SK-N-MC (cell line): ENCODE measurements at regions not wholly inside any gene's neighbourhood (a gene's known extent, or its start where the extent isn't known, plus 50 kb on each side); places are given as distances from the start of the nearest gene placed in this dataset.

Experiments
- DNase-seq: peaks from one replicate; pipeline ENCODE4 v3.0.0-alpha.2; 2011; ENCODE audit warnings: low read depth, low spot score
- H3K27ac ChIP-seq: fragments of 200-600 bp; sonication (generic); 2 replicates; pipeline ENCODE4 v1.5.1; 2016; ENCODE audit warnings: mixed run types
- H3K36me3 ChIP-seq: fragments of 200-600 bp; sonication (generic); 2 replicates; pipeline ENCODE4 v1.6.1; 2017; ENCODE audit warnings: antibody characterized with exemption, low read length, mixed read lengths; ENCODE audit not compliant: insufficient read depth
- H3K4me3 ChIP-seq: fragments of 200-600 bp; sonication (generic); 2 replicates; pipeline ENCODE4 v1.5.1; 2016
- H3K9ac ChIP-seq: fragments of 200-600 bp; sonication (generic); 2 replicates; pipeline ENCODE4 v1.8.0; 2017; ENCODE audit warnings: mixed run types, mixed read lengths; ENCODE audit not compliant: insufficient read length
- H3K9me3 ChIP-seq: fragments of 200-600 bp; sonication (generic); 2 replicates; pipeline ENCODE4 v1.6.1; 2017; ENCODE audit warnings: low read depth, mild to moderate bottlenecking, antibody characterized with exemption, low read length, moderate library complexity, mixed read lengths
- EZH2 ChIP-seq: fragments of 200-600 bp; sonication (generic); IDR thresholded peaks from one replicate; pipeline ENCODE4 v1.6.1; 2017; ENCODE audit warnings: antibody characterized with exemption
- FOXP2 ChIP-seq: optimal IDR thresholded peaks from 2 replicates; pipeline ENCODE3; 2011; ENCODE audit warnings: mild to moderate bottlenecking, moderate library complexity; ENCODE audit not compliant: insufficient read depth; ENCODE audit errors: extremely low read length, control extremely low read depth
- POLR2AphosphoS5 ChIP-seq: IDR thresholded peaks from 2 replicates; pipeline ENCODE4 v1.6.1; 2012; ENCODE audit warnings: mild to moderate bottlenecking, low read depth, low read length, borderline replicate concordance

DNA sequence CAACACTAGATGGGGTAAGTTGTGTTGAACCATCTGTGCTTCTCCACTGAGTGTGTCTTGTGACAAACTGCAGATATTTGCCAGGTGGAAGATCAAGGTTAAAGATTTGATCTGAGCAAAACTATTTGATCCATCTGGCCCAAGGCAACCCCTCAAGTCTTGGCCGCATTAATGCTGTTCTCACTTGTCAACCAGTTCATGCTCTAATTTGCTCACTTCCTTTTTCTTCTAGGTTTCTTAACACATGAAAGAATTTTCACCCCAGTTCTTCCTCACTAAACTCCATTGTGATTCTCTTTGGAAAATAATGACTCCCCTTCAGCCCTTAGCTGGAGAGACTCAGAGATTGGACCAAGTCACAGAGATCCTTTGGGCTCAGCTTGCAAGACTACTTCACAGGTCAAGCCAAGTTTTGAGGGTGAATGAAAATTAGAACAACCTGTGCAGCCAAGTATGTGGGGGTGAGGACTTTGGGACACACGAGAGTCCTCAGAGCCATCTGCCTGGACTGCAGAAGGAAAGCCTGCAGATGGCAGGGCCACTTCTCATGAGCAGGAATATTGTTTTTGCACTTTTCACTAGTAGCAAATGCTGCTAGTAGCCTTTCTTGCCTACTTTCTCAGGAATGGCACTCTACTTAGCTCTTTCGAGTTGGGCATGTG lies 166.5 kb downstream of the AXIN2 start:
- TF ChIP-seq POLR2AphosphoS5: no peak
- Histone ChIP-seq H3K36me3 (no peaks in the 10 kb centered on the region), H3K4me3 (no peak overlapping the region), H3K27ac (no peak overlapping the region), H3K9me3 (no peaks in the 10 kb centered on the region), H3K9ac (no peak overlapping the region)
- no peak for DNase-seq

DNA sequence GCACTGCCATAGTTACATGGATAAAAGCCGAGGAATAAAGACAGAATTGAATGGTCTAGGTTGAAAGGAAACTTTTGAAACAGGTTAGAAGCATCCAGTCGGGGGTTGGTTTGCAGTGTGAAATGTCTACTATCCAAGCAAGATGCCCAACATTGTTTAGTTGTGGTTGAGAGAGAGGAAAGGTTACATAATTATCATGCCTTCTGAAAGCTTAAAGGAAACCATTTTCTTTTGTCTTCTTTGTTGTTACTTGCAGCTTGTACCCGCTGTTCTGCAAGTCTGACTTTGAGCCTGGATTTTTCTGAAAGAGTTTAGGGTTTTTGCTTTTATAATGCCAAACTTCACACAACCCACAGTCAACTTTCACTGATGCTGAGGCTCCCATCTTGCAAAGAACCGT lies 167.9 kb downstream of the AXIN2 start:
- no peak overlapping the region for H3K4me3 ChIP-seq
- DNase-seq: no peak
- TF ChIP-seq POLR2AphosphoS5 (no peak), FOXP2 (no peak), EZH2 (no peak)
- no peaks in the 10 kb centered on the region for H3K9me3 ChIP-seq
- H3K36me3 ChIP-seq: no peaks in the 10 kb centered on the region
- H3K27ac ChIP-seq: no peak overlapping the region
- no peak overlapping the region for H3K9ac ChIP-seq

DNA sequence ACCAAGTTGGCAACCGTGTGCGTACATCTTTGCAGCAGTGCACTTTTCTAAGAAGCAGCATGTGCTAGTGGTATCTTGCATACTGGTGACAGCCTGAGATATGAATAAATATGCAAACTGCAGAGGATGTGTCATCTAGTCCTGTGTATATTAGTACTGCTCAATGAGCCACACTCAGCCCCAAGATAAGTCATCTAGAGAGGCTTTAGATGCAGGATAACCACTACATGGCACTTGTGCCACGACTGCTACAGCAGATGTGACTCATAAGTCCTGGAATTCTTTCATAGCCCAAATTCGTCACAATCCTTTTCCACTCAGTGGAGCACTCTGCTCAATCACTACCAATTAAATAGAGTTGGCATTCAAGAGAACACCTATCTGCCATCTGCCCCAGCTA lies 171.5 kb downstream of the AXIN2 start:
- Histone ChIP-seq H3K9me3 (no peaks in the 10 kb centered on the region), H3K4me3 (no peak overlapping the region), H3K9ac (no peak overlapping the region), H3K27ac (no peak overlapping the region), H3K36me3 (no peaks in the 10 kb centered on the region)
- TF ChIP-seq EZH2: no peak
- DNase-seq: no peak

DNA sequence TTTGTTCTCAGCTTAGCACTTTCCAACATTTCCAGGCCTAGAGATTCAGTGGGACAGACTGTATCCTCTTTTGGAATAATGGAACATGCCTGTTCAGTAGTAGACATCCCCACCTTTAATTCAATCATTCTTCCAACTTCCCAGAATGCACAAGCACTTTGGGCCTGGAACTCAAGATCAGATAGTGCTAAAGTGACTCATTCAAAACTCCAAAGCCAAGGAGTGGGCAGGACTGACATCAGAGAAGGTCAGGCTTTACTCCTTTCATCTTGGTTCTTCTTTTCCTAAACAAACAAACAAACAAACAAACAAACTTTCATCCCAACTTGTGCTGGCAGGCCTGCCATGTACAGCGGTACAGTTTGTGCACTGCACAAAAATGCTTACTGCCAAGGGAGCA lies 172.0 kb downstream of the AXIN2 start:
- no peak overlapping the region for H3K27ac ChIP-seq
- DNase-seq: no peak
- no peak overlapping the region for H3K4me3 ChIP-seq
- TF ChIP-seq EZH2 (no peak), POLR2AphosphoS5 (no peak), FOXP2 (no peak)
- H3K36me3 ChIP-seq: no peaks in the 10 kb centered on the region
- no peak overlapping the region for H3K9ac ChIP-seq
- H3K9me3 ChIP-seq: no peaks in the 10 kb centered on the region

DNA sequence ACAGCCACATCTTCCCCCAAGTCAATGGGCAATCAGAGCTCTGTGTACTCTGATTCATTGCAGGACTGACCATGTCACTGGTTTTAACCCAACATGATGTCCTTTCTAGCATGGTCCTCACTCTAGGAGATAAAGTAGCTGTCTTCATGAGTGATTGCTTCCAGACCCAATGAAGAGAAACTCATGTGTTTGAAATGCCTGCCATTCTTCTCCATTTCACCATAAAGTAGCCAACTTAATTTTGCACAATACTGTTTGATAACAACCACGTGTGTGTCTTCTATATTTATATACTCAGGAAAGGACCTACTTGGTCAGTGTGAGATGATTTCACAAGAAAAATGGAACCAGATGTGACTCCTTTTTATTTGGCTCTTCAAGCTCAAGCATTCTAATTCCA lies 172.5 kb downstream of the AXIN2 start:
- Histone ChIP-seq H3K9me3 (no peaks in the 10 kb centered on the region), H3K36me3 (no peaks in the 10 kb centered on the region), H3K27ac (no peak overlapping the region), H3K4me3 (no peak overlapping the region), H3K9ac (no peak overlapping the region)
- no peak for DNase-seq
- no peak for TF ChIP-seq EZH2
- TF ChIP-seq POLR2AphosphoS5: no peak
- no peak for TF ChIP-seq FOXP2

DNA sequence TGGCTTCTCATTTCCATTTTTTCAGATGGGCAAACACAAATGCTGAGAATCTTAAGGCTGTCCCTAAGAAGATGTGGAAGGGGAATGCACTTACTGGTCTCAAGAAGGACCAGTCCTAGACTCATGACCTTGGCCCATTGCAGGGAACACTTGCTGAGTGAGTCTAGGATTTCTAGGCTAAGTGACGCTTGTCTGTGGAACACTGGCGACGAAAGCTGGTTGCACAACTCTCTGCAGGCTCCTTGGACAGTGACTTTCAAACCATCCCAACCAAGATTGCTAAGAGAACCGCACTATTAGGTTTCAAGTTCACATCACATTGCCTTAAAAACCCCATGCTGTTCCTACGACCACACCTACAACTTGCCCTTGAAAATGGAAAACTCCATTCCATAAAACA lies 174.1 kb downstream of the AXIN2 start:
- TF ChIP-seq FOXP2 (no peak), POLR2AphosphoS5 (no peak), EZH2 (no peak)
- Histone ChIP-seq H3K27ac (no peak overlapping the region), H3K4me3 (no peak overlapping the region), H3K36me3 (no peaks in the 10 kb centered on the region), H3K9ac (no peak overlapping the region), H3K9me3 (no peaks in the 10 kb centered on the region)
- DNase-seq: no peak

DNA sequence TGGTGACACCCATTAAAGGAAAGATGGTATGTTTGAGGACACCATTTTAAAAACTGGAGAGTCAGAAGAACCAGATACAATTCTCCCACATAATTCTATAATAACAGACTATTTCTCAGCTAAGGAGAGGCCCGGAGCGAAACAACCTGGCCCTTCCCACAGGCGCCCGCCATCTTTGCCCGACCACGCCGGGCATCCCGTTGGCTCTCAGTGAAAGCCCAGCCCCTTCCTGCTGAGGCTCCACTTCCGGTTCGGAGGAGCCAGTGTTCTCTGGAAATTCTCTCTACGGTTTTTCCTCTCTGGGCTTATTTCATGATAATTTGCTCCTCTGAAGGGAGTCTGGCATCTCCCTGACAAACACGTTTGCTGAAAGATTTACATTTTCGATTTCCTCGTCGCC lies 175.7 kb downstream of the AXIN2 start:
- no peak overlapping the region for H3K9ac ChIP-seq
- H3K9me3 ChIP-seq: no peaks in the 10 kb centered on the region
- TF ChIP-seq POLR2AphosphoS5: no peak
- TF ChIP-seq EZH2: no peak
- no peak for TF ChIP-seq FOXP2
- no peak for DNase-seq
- no peaks in the 10 kb centered on the region for H3K36me3 ChIP-seq
- no peak overlapping the region for H3K27ac ChIP-seq
- H3K4me3 ChIP-seq: no peak overlapping the region

DNA sequence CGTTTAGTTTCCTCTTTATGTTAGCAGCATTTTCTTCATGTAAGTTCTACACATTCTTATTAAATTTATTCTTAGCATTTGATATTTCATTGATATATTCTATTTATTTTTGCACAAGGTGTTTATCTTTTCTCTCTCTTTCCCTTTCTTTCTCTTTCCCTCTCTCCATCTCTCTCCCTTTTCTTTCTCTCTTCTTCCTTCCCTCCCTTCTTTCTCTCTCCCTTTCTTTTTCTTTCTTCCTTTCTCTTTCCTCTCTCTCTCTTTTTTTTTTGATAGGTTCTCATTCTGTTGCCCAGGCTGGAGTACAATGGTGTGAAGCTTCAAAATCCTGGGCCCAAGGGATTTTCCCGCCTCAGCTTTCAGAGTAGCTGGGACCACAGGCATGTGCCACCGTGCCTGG lies 176.4 kb downstream of the AXIN2 start:
- H3K36me3 ChIP-seq: no peaks in the 10 kb centered on the region
- H3K4me3 ChIP-seq: no peak overlapping the region
- no peak for DNase-seq
- TF ChIP-seq FOXP2 (no peak), EZH2 (no peak), POLR2AphosphoS5 (no peak)
- H3K27ac ChIP-seq: no peak overlapping the region
- no peak overlapping the region for H3K9ac ChIP-seq
- no peaks in the 10 kb centered on the region for H3K9me3 ChIP-seq

DNA sequence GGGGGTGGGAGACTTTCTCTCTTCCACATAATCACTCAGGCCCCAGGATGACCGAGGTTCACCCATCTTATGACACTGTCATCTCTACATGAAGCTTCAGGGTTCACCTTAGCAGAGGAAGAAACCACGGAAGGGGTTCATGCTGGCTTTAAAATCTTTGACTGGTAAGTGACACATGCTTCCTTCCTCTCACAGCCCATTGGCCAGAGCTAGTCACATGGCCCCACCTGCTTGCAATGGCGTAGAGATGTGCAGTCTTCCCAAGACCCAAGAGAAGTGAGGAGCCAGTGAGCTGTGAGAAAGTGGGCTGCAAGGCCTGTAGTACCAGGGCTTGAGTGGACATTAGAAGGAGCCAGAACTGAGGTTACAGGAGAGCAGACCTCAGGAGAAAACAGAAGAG lies 180.3 kb downstream of the AXIN2 start:
- TF ChIP-seq POLR2AphosphoS5: no peak
- no peak for TF ChIP-seq EZH2
- no peak for TF ChIP-seq FOXP2
- Histone ChIP-seq H3K36me3 (no peaks in the 10 kb centered on the region), H3K4me3 (no peak overlapping the region), H3K9ac (no peak overlapping the region), H3K9me3 (no peaks in the 10 kb centered on the region), H3K27ac (no peak overlapping the region)
- no peak for DNase-seq

DNA sequence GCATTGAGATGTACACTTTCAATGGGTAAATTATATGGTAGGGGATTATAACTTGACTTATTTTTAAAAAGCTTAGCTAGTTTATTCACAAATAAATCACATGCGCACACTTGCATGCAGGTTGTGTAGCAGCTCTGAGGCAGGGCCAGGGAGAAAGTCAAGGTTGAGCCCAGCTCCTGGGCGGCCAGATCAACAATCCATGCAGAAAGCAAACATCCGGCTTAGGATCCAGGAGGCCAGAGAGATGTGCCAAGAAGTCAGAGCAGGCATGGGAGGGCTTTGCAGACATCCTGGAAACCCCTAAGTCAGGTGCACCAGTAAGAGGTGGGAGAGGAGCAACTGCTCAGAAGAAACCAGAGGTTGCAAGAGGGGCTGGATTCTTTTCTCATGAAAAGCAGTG lies 186.5 kb downstream of the AXIN2 start:
- TF ChIP-seq EZH2: no peak
- TF ChIP-seq FOXP2: no peak
- no peak for TF ChIP-seq POLR2AphosphoS5
- no peak for DNase-seq
- H3K27ac ChIP-seq: no peak overlapping the region
- H3K9me3 ChIP-seq: no peaks in the 10 kb centered on the region
- no peak overlapping the region for H3K9ac ChIP-seq
- no peaks in the 10 kb centered on the region for H3K36me3 ChIP-seq
- no peak overlapping the region for H3K4me3 ChIP-seq
